Panc1 (cell line): ENCODE measurements at regions not wholly inside any gene's neighbourhood (a gene's known extent, or its start where the extent isn't known, plus 50 kb on each side); places are given as distances from the start of the nearest gene placed in this dataset.

Experiments
- ATAC-seq: fragments of 200-7000 bp; cut with Tn5 transposase; 2 replicates; pipeline ENCODE4 v1.9.1; 2020; ENCODE audit warnings: mild to moderate bottlenecking, moderate library complexity
- BruUV-seq: library from RNA; stranded (reverse); fragments of 400-500 nt; replicated peaks from 2 replicates; lab custom pipeline; 2021; lab: Mats Ljungman, UMichigan
- CTCF ChIA-PET: fragments of 300-600 bp; sonication (Branson Sonifier 250); formaldehyde crosslinking; loops from one replicate; lab custom pipeline; 2022; ENCODE audit warnings: antibody characterized with exemption; lab: Charles Lee
- POLR2A ChIA-PET: fragments of 300-600 bp; sonication (Branson Sonifier 250); formaldehyde crosslinking; loops from one replicate; lab custom pipeline; 2022; ENCODE audit warnings: antibody characterized with exemption; lab: Charles Lee
- DNase-seq: peaks from one replicate; pipeline ENCODE4 v3.0.0-alpha.2; 2010; ENCODE audit warnings: low read depth, low spot score
- H3K27ac ChIP-seq: 2 replicates; pipeline ENCODE4 v1.5.1; 2011; ENCODE audit warnings: mild to moderate bottlenecking, low read length, inconsistent platforms
- H3K27me3 ChIP-seq: fragments of 200-500 bp; sonication (Bioruptor generic); 2 replicates; pipeline ENCODE4 v1.6.0; 2014; ENCODE audit warnings: low read length, inconsistent platforms; ENCODE audit not compliant: control insufficient read depth, insufficient read depth
- H3K36me3 ChIP-seq: fragments of 200-500 bp; sonication (Bioruptor generic); 2 replicates; pipeline ENCODE4 v1.5.1; 2014; ENCODE audit warnings: inconsistent platforms, mild to moderate bottlenecking, low read length, moderate library complexity; ENCODE audit not compliant: control insufficient read depth, insufficient read depth
- H3K4me1 ChIP-seq: 2 replicates; pipeline ENCODE4 v1.5.1; 2011; ENCODE audit warnings: inconsistent platforms, mild to moderate bottlenecking, low read length, moderate library complexity; ENCODE audit not compliant: control insufficient read depth, insufficient read depth
- H3K4me3 ChIP-seq, 2 experiments: 2 replicates each; pipeline ENCODE4 v1.5.1; 2011 to 2012; ENCODE audit warnings: low read depth in 2 of 2, low read length in 2 of 2, mild to moderate bottlenecking in 2 of 2, inconsistent platforms in 1 of 2, moderate library complexity in 1 of 2
- H3K9me3 ChIP-seq: fragments of 200-500 bp; sonication (Bioruptor generic); 2 replicates; pipeline ENCODE4 v1.5.1; 2014; ENCODE audit warnings: low read depth, mild to moderate bottlenecking, inconsistent platforms, low read length, moderate library complexity; ENCODE audit not compliant: control insufficient read depth, insufficient read depth
- CTCF ChIP-seq: fragments of 450-650 bp; IDR thresholded peaks from 2 replicates; pipeline ENCODE4 v1.5.1; 2017; ENCODE audit warnings: mild to moderate bottlenecking
- POLR2AphosphoS5 ChIP-seq: IDR thresholded peaks from 2 replicates; pipeline ENCODE4 v1.6.1; 2012; ENCODE audit warnings: mild to moderate bottlenecking, low read depth, low read length, moderate library complexity
- REST ChIP-seq, 2 experiments: IDR thresholded peaks; 2 replicates each; pipeline ENCODE4 v1.6.1; 2011 to 2012; ENCODE audit warnings: low read depth in 2 of 2, control low read depth in 1 of 2, low read length in 1 of 2, mild to moderate bottlenecking in 1 of 2, moderate library complexity in 1 of 2; ENCODE audit not compliant: insufficient read depth in 1 of 2
- SIN3A ChIP-seq: IDR thresholded peaks from 2 replicates; pipeline ENCODE4 v1.6.1; 2012; ENCODE audit warnings: low read depth, mild to moderate bottlenecking, low read length, moderate library complexity, borderline replicate concordance; ENCODE audit not compliant: insufficient read depth
- TCF7L2 ChIP-seq: IDR thresholded peaks from 2 replicates; pipeline ENCODE4 v1.6.1; 2011; ENCODE audit warnings: mild to moderate bottlenecking, low read depth, low read length, inconsistent platforms
- in situ Hi-C: cut with HindIII; loops from 2 replicates; pipeline ENCODE4 v1.10.0; 2016; ENCODE audit warnings: low sequenced_read_pairs, low pct_unique_long_range_greater_than_20kb
- intact Hi-C: fragments of 100-400 bp; cut with micrococcal nuclease; formaldehyde crosslinking; loops from one replicate; pipeline ENCODE4 v1.10.0; 2022; ENCODE audit not compliant: unreplicated experiment

GRCh38 chr3:178147001-178147400 lies 389.2 kb upstream of the KCNMB2 start:
- intact Hi-C loops (no loop called here), in situ Hi-C loops (no loop called here)
- ATAC-seq (no peak), DNase-seq (no peak)
- TF ChIP-seq SIN3A, result no peak
- TF ChIP-seq TCF7L2, result no peak
- TF ChIP-seq POLR2AphosphoS5, result no peak
- no peak for TF ChIP-seq REST (IDR thresholded peaks at IDR 0.05; ENCODE audit: insufficient read depth in 1 of 2, low read depth in 2 of 2, low read length in 1 of 2)
- no peak for TF ChIP-seq CTCF
- POLR2A ChIA-PET, result no interaction called here
- H3K9me3 ChIP-seq, result no peaks in the 10 kb centered on the region
- no peak overlapping the region for H3K4me3 ChIP-seq
- H3K27me3 ChIP-seq, result no peaks in the 10 kb centered on the region
- H3K4me1 ChIP-seq, result no peaks in the 10 kb centered on the region
- CTCF ChIA-PET, result no interaction called here
- no peak overlapping the region; the same call in 1 of the 2 replicates for H3K27ac ChIP-seq
- H3K36me3 ChIP-seq, result no peaks in the 10 kb centered on the region
- BruUV-seq, result no TSS peak

- CTCF ChIA-PET, result no interaction called here
- ATAC-seq, result no peak
- BruUV-seq, result no TSS peak
- Histone ChIP-seq H3K27ac (no peak overlapping the region), H3K36me3 (no peaks in the 10 kb centered on the region), H3K27me3 (no peaks in the 10 kb centered on the region), H3K9me3 (no peaks in the 10 kb centered on the region), H3K4me1 (no peaks in the 10 kb centered on the region), H3K4me3 (no peak overlapping the region)
- intact Hi-C loops, result no loop called here
- DNase-seq, result no peak
- in situ Hi-C loops, result no loop called here
- POLR2A ChIA-PET, result no interaction called here
- TF ChIP-seq CTCF (peak; percentile 11; the same call in 1 of the 2 replicates), REST (IDR thresholded peaks at IDR 0.05; ENCODE audit: insufficient read depth in 1 of 2, low read depth in 2 of 2, low read length in 1 of 2) (no peak)
These were observed 384.0 kb upstream of the KCNMB2 start for GRCh38 chr3:178152031-178152806.
